Hindlimb muscle (tissue), 1 donor: ENCODE measurements at regions not wholly inside any gene's neighbourhood (a gene's known extent, or its start where the extent isn't known, plus 50 kb on each side); places are given as distances from the start of the nearest gene placed in this dataset.

Experiments used
- DNase-seq: peaks from one replicate; pipeline ENCODE4 v3.0.0-alpha.2; 2013

GRCh38 chr7:41792120-41792519 is 89.2 kb upstream of the INHBA start:
- no peak for DNase-seq

- no peak for DNase-seq
These were observed 85.7 kb upstream of the INHBA start for GRCh38 chr7:41788556-41788955.

- no peak for DNase-seq
These were observed 84.9 kb upstream of the INHBA start for GRCh38 chr7:41787651-41788350.

- no peak for DNase-seq
These were observed 84.1 kb upstream of the INHBA start for GRCh38 chr7:41786944-41787343.

GRCh38 chr7:41786404-41786803 is 83.5 kb upstream of the INHBA start:
- DNase-seq: no peak

GRCh38 chr7:41785840-41786239 is 83.0 kb upstream of the INHBA start:
- DNase-seq: no peak

GRCh38 chr7:41785265-41785664 is 82.4 kb upstream of the INHBA start:
- no peak for DNase-seq

GRCh38 chr7:41779918-41780317 is 77.0 kb upstream of the INHBA start:
- no peak for DNase-seq

GRCh38 chr7:41777894-41778596 is 75.2 kb upstream of the INHBA start:
- no peak for DNase-seq

GRCh38 chr7:41774966-41775365 is 72.1 kb upstream of the INHBA start:
- no peak for DNase-seq

- no peak for DNase-seq
These were observed 70.9 kb upstream of the INHBA start for GRCh38 chr7:41773756-41774155.

GRCh38 chr7:41771717-41772116 is 68.8 kb upstream of the INHBA start:
- no peak for DNase-seq

- DNase-seq: no peak
These were observed 66.3 kb upstream of the INHBA start for GRCh38 chr7:41769162-41769561.

- DNase-seq: no peak
These were observed 60.7 kb upstream of the INHBA start for GRCh38 chr7:41763626-41764025.

- DNase-seq: no peak
These were observed 59.8 kb upstream of the INHBA start for GRCh38 chr7:41762641-41763040.

GRCh38 chr7:41760293-41760692 is 57.4 kb upstream of the INHBA start:
- DNase-seq: no peak

GRCh38 chr7:41758321-41758720 is 55.4 kb upstream of the INHBA start:
- no peak for DNase-seq

- no peak for DNase-seq
These were observed 53.8 kb upstream of the INHBA start for GRCh38 chr7:41756650-41757182.

- no peak for DNase-seq
These were observed 52.2 kb upstream of the INHBA start for GRCh38 chr7:41755096-41755495.

GRCh38 chr7:41754046-41754445 is 51.2 kb upstream of the INHBA start:
- no peak for DNase-seq
